Neutrophil (primary cell): ENCODE measurements at regions not wholly inside any gene's neighbourhood (a gene's known extent, or its start where the extent isn't known, plus 50 kb on each side); places are given as distances from the start of the nearest gene placed in this dataset.
"Not testable (repeated sequence)": the region's sequence is repeated elsewhere in the genome, so short reads cannot be mapped to it uniquely, and the experiment has no call there.

Source experiments
- H3K27ac ChIP-seq: fragments of 200-600 bp; sonication (generic); 2 replicates; pipeline ENCODE4 v1.5.1; 2016; ENCODE audit warnings: mild to moderate bottlenecking, moderate library complexity
- H3K27me3 ChIP-seq: fragments of 200-600 bp; sonication (generic); 2 replicates; pipeline ENCODE4 v1.6.0; 2016; ENCODE audit warnings: mild to moderate bottlenecking
- H3K36me3 ChIP-seq: fragments of 200-600 bp; sonication (generic); 2 replicates; pipeline ENCODE4 v1.5.1; 2017
- H3K4me1 ChIP-seq, 2 experiments: fragments of 200-600 bp in 1 of 2; sonication (generic) in 1 of 2; 1 replicate in 1 of 2; 2 replicates in 1 of 2; pipeline versions ENCODE4 v1.5.1 to v1.6.1; 2013 to 2016; ENCODE audit warnings: low read depth in 1 of 2, low read length in 1 of 2, mild to moderate bottlenecking in 1 of 2, moderate library complexity in 1 of 2; ENCODE audit not compliant: control insufficient read depth in 1 of 2, insufficient read depth in 1 of 2
- H3K4me3 ChIP-seq, 2 experiments: fragments of 200-600 bp in 1 of 2; sonication (generic) in 1 of 2; 1 replicate in 1 of 2; 2 replicates in 1 of 2; pipeline ENCODE4 v1.5.1; 2013 to 2016; ENCODE audit warnings: low read depth in 1 of 2, low read length in 1 of 2, mild to moderate bottlenecking in 1 of 2, moderate library complexity in 1 of 2
- H3K9me3 ChIP-seq: fragments of 200-600 bp; sonication (generic); 2 replicates; pipeline ENCODE4 v1.5.1; 2016
- CTCF ChIP-seq: fragments of 200-600 bp; sonication (generic); IDR thresholded peaks from 2 replicates; pipeline ENCODE4 v1.5.1; 2016; ENCODE audit warnings: antibody characterized with exemption

- Histone ChIP-seq H3K27ac (no peak overlapping the region), H3K36me3 (no peaks in the 10 kb centered on the region), H3K4me3 (no peak overlapping the region), H3K4me1 (no peaks in the 10 kb centered on the region), H3K27me3 (no peaks in the 10 kb centered on the region), H3K9me3 (no peaks in the 10 kb centered on the region)
- no peak for TF ChIP-seq CTCF
Measured at GRCh38 chr3:102000620-102001209, 151.4 kb downstream of the NFKBIZ start.

GRCh38 chr3:102002056-102002455 is 152.7 kb downstream of the NFKBIZ start:
- no peaks in the 10 kb centered on the region for H3K27me3 ChIP-seq
- TF ChIP-seq CTCF = no peak
- H3K4me3 ChIP-seq = no peak overlapping the region
- no peaks in the 10 kb centered on the region for H3K9me3 ChIP-seq
- H3K4me1 ChIP-seq = no peaks in the 10 kb centered on the region
- H3K27ac ChIP-seq = no peak overlapping the region
- no peaks in the 10 kb centered on the region for H3K36me3 ChIP-seq

- no peak for TF ChIP-seq CTCF
- no peak overlapping the region for H3K4me3 ChIP-seq
Measured at GRCh38 chr3:102004561-102004960, 155.2 kb downstream of the NFKBIZ start.

GRCh38 chr3:102005551-102005950 is 156.2 kb downstream of the NFKBIZ start:
- no peaks in the 10 kb centered on the region for H3K9me3 ChIP-seq
- no peak overlapping the region for H3K27ac ChIP-seq
- H3K36me3 ChIP-seq = no peaks in the 10 kb centered on the region
- no peak for TF ChIP-seq CTCF
- no peaks in the 10 kb centered on the region for H3K4me1 ChIP-seq
- no peaks in the 10 kb centered on the region for H3K27me3 ChIP-seq
- H3K4me3 ChIP-seq = no peak overlapping the region

More at GRCh38 chr3:102004561-102004960, 155.2 kb downstream of the NFKBIZ start:
- Histone ChIP-seq H3K9me3 (no peaks in the 10 kb centered on the region), H3K4me1 (no peaks in the 10 kb centered on the region), H3K27ac (no peak overlapping the region), H3K27me3 (no peaks in the 10 kb centered on the region), H3K36me3 (no peaks in the 10 kb centered on the region)

GRCh38 chr3:102006812-102007485 is 157.6 kb downstream of the NFKBIZ start:
- H3K36me3 ChIP-seq = no peaks in the 10 kb centered on the region
- no peak overlapping the region for H3K4me3 ChIP-seq
- H3K27ac ChIP-seq = no peak overlapping the region
- no peaks in the 10 kb centered on the region for H3K4me1 ChIP-seq
- no peaks in the 10 kb centered on the region for H3K9me3 ChIP-seq
- H3K27me3 ChIP-seq = no peaks in the 10 kb centered on the region
- no peak for TF ChIP-seq CTCF

- not testable (repeated sequence) for H3K27me3 ChIP-seq, H3K36me3 ChIP-seq, H3K4me1 ChIP-seq, H3K4me3 ChIP-seq, H3K9me3 ChIP-seq, H3K27ac ChIP-seq
Measured at GRCh38 chr3:102008436-102008835, 159.1 kb downstream of the NFKBIZ start.
